ENCODE measurements at regions not wholly inside any gene's neighbourhood (a gene's known extent, or its start where the extent isn't known, plus 50 kb on each side); places are given as distances from the start of the nearest gene placed in this dataset.
A peak's percentile ranks its signal among the peaks of the same experiment; 100 is the strongest.

- Histone ChIP-seq H2AK5ac (ENCODE audit: low read length) (no peak overlapping the region), H3K18ac (ENCODE audit: low read length) (no peak overlapping the region), H2BK15ac (replicated peaks; ENCODE audit: low read depth) (no peak overlapping the region), H3K4me3 (ENCODE audit: low read length) (no peak overlapping the region), H3K4me1 (ENCODE audit: control insufficient read depth, low read depth, low read length) (no peaks in the 10 kb centered on the region), H2BK120ac (ENCODE audit: low read depth, low read length) (no peak overlapping the region), H4K5ac (ENCODE audit: low read length) (no peak overlapping the region), H3K4ac (ENCODE audit: low read depth, low read length) (no peak overlapping the region), H3K27me3 (ENCODE audit: insufficient read depth, low read length, poor library complexity) (no peaks in the 10 kb centered on the region), H3K36me3 (ENCODE audit: control insufficient read depth, insufficient read depth, low read length) (no peaks in the 10 kb centered on the region), H3K79me2 (ENCODE audit: control insufficient read depth, insufficient read depth, low read length) (no peaks in the 10 kb centered on the region), H3K27ac (ENCODE audit: low read depth, low read length) (no peak overlapping the region), H3K56ac (ENCODE audit: low read length) (no peak overlapping the region), H3K79me1 (ENCODE audit: low read length) (no peaks in the 10 kb centered on the region), H4K8ac (ENCODE audit: low read depth, low read length) (no peak overlapping the region), H2BK5ac (ENCODE audit: low read length) (no peak overlapping the region), H3K4me2 (ENCODE audit: low read length) (no peak overlapping the region), H3K23ac (ENCODE audit: low read length) (no peak overlapping the region), H3K9ac (ENCODE audit: low read length) (no peak overlapping the region)
- DNase-seq = peak; percentile 15
- no CpG with 5 or more reads among the region's 2 CpGs for WGBS (ENCODE audit: extremely low coverage, insufficient coverage, low lambda C conversion rate)
Measured at GRCh38 chr7:42805601-42806000, 106.3 kb downstream of the C7orf25 start.

DNA sequence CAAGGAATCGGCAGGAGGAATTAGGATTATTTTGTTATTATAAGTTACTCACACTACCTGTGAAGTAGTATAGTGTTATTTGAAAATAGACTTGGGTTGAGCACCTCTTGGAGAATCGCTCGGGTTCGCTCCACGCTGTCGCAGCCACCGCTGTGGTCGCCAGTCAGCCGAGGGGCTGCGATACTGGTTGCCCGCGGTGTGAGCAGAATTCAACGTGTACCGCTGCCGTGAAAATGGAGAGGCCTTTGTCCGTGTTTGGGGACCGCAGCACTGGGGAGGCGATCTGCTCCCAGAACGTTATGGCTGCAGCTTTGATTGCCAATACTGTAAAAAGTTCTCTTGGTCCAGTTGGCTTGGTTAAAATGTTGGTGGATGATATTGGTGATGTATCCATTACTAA, 117.2 kb downstream of the C7orf25 start:
- no peak overlapping the region for H2BK5ac ChIP-seq (ENCODE audit: low read length)
- H2AK5ac ChIP-seq (ENCODE audit: low read length) = no peak overlapping the region
- no peak overlapping the region for H4K5ac ChIP-seq (ENCODE audit: low read length)
- no peak overlapping the region for H2BK120ac ChIP-seq (ENCODE audit: low read depth, low read length)
- H3K79me2 ChIP-seq (ENCODE audit: control insufficient read depth, insufficient read depth, low read length) = no peaks in the 10 kb centered on the region
- WGBS (ENCODE audit: extremely low coverage, insufficient coverage, low lambda C conversion rate) = no CpG with 5 or more reads among the region's 19 CpGs
- no peak for DNase-seq
- no peaks in the 10 kb centered on the region for H3K4me1 ChIP-seq (ENCODE audit: control insufficient read depth, low read depth, low read length)
- H3K4me2 ChIP-seq (ENCODE audit: low read length) = no peak overlapping the region
- no peak overlapping the region for H3K9ac ChIP-seq (ENCODE audit: low read length)
- H3K4ac ChIP-seq (ENCODE audit: low read depth, low read length) = no peak overlapping the region
- no peak overlapping the region for H3K23ac ChIP-seq (ENCODE audit: low read length)
- no peaks in the 10 kb centered on the region for H3K27me3 ChIP-seq (ENCODE audit: insufficient read depth, low read length, poor library complexity)
- no peak overlapping the region for H3K27ac ChIP-seq (ENCODE audit: low read depth, low read length)
- H3K79me1 ChIP-seq (ENCODE audit: low read length) = no peaks in the 10 kb centered on the region
- no peaks in the 10 kb centered on the region for H3K36me3 ChIP-seq (ENCODE audit: control insufficient read depth, insufficient read depth, low read length)
- H3K18ac ChIP-seq (ENCODE audit: low read length) = no peak overlapping the region
- no peak overlapping the region for H3K56ac ChIP-seq (ENCODE audit: low read length)
- H2BK15ac ChIP-seq (replicated peaks; ENCODE audit: low read depth) = no peak overlapping the region
- no peak overlapping the region for H3K4me3 ChIP-seq (ENCODE audit: low read length)
- no peak overlapping the region for H4K8ac ChIP-seq (ENCODE audit: low read depth, low read length)

DNA sequence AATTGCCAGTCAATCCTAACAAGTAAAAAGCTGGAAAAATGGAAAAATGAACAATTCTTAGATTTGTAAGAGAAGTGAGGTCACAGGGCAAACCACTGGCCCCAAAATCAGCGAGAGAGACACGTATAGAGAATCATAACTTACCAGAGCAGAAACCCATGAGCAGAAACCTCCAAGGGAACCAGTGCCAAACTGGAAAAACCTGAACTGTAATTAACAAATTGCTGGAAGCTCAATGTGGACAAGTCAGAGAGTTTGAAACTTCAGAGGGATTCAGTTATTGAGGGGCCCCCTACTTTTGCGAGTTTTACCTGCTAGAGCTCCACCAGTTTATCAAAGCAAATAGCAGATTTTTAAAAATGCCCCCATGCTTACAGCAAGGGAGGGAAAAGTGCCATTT, 119.0 kb downstream of the C7orf25 start:
- Histone ChIP-seq H2AK5ac (ENCODE audit: low read length) (no peak overlapping the region), H3K4ac (ENCODE audit: low read depth, low read length) (peak overlapping the region; percentile 12), H3K4me2 (ENCODE audit: low read length) (no peak overlapping the region), H3K79me2 (ENCODE audit: control insufficient read depth, insufficient read depth, low read length) (no peaks in the 10 kb centered on the region), H2BK15ac (replicated peaks; ENCODE audit: low read depth) (no peak overlapping the region), H4K5ac (ENCODE audit: low read length) (no peak overlapping the region), H3K27ac (ENCODE audit: low read depth, low read length) (no peak overlapping the region), H3K79me1 (ENCODE audit: low read length) (no peaks in the 10 kb centered on the region), H4K8ac (ENCODE audit: low read depth, low read length) (no peak overlapping the region), H2BK5ac (ENCODE audit: low read length) (no peak overlapping the region), H3K18ac (ENCODE audit: low read length) (no peak overlapping the region), H2BK120ac (ENCODE audit: low read depth, low read length) (no peak overlapping the region), H3K9ac (ENCODE audit: low read length) (no peak overlapping the region), H3K56ac (ENCODE audit: low read length) (no peak overlapping the region), H3K36me3 (ENCODE audit: control insufficient read depth, insufficient read depth, low read length) (no peaks in the 10 kb centered on the region), H3K4me1 (ENCODE audit: control insufficient read depth, low read depth, low read length) (no peaks in the 10 kb centered on the region), H3K4me3 (ENCODE audit: low read length) (no peak overlapping the region), H3K23ac (ENCODE audit: low read length) (no peak overlapping the region), H3K27me3 (ENCODE audit: insufficient read depth, low read length, poor library complexity) (no peaks in the 10 kb centered on the region)
- DNase-seq = peak; percentile 0
- WGBS (ENCODE audit: extremely low coverage, insufficient coverage, low lambda C conversion rate) = no CpG with 5 or more reads among the region's 3 CpGs

DNA sequence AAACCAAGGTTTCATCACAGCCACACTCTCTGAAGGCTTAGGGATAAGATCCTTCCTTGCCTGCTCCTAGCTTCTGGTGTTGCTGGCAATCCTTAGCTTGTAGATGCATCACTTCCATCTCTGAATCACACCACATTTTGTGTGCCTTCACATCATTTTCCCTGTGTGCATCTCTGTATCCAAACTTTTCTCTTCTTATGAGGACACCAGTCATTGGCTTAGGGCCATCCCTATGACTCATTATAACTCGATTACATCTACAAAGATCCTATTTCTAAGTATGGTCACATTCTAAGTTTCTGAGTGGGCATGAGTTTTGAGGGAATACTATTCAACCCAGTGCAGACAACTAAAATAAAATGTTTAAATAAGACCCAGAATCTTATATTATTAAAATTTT, 121.7 kb downstream of the C7orf25 start:
- Histone ChIP-seq H3K27me3 (ENCODE audit: insufficient read depth, low read length, poor library complexity) (no peaks in the 10 kb centered on the region), H3K4me3 (ENCODE audit: low read length) (no peak overlapping the region), H3K36me3 (ENCODE audit: control insufficient read depth, insufficient read depth, low read length) (no peaks in the 10 kb centered on the region), H3K4me2 (ENCODE audit: low read length) (no peak overlapping the region), H2BK15ac (replicated peaks; ENCODE audit: low read depth) (no peak overlapping the region), H4K5ac (ENCODE audit: low read length) (no peak overlapping the region), H3K79me2 (ENCODE audit: control insufficient read depth, insufficient read depth, low read length) (no peaks in the 10 kb centered on the region), H2AK5ac (ENCODE audit: low read length) (no peak overlapping the region), H4K8ac (ENCODE audit: low read depth, low read length) (no peak overlapping the region), H3K4ac (ENCODE audit: low read depth, low read length) (no peak overlapping the region), H3K56ac (ENCODE audit: low read length) (no peak overlapping the region), H3K27ac (ENCODE audit: low read depth, low read length) (no peak overlapping the region), H3K4me1 (ENCODE audit: control insufficient read depth, low read depth, low read length) (no peaks in the 10 kb centered on the region), H3K18ac (ENCODE audit: low read length) (no peak overlapping the region), H3K23ac (ENCODE audit: low read length) (no peak overlapping the region), H3K79me1 (ENCODE audit: low read length) (no peaks in the 10 kb centered on the region), H3K9ac (ENCODE audit: low read length) (no peak overlapping the region), H2BK120ac (ENCODE audit: low read depth, low read length) (no peak overlapping the region), H2BK5ac (ENCODE audit: low read length) (no peak overlapping the region)
- WGBS (ENCODE audit: extremely low coverage, insufficient coverage, low lambda C conversion rate) = no CpG with 5 or more reads among the region's 1 CpG
- DNase-seq = no peak

- H3K18ac ChIP-seq (ENCODE audit: low read length) = no peak overlapping the region
- H3K79me2 ChIP-seq (ENCODE audit: control insufficient read depth, insufficient read depth, low read length) = no peaks in the 10 kb centered on the region
- no peak overlapping the region for H3K23ac ChIP-seq (ENCODE audit: low read length)
- no peak overlapping the region for H2BK15ac ChIP-seq (replicated peaks; ENCODE audit: low read depth)
- no peak overlapping the region for H4K8ac ChIP-seq (ENCODE audit: low read depth, low read length)
- H2AK5ac ChIP-seq (ENCODE audit: low read length) = no peak overlapping the region
- H3K4ac ChIP-seq (ENCODE audit: low read depth, low read length) = no peak overlapping the region
- H3K56ac ChIP-seq (ENCODE audit: low read length) = no peak overlapping the region
- no CpG with 5 or more reads among the region's 4 CpGs for whole genome bisulfite sequencing (ENCODE audit: extremely low coverage, insufficient coverage, low lambda C conversion rate)
- no peak overlapping the region for H3K27ac ChIP-seq (ENCODE audit: low read depth, low read length)
- H3K4me3 ChIP-seq (ENCODE audit: low read length) = no peak overlapping the region
- no peak overlapping the region for H3K4me2 ChIP-seq (ENCODE audit: low read length)
- no peaks in the 10 kb centered on the region for H3K36me3 ChIP-seq (ENCODE audit: control insufficient read depth, insufficient read depth, low read length)
- H4K5ac ChIP-seq (ENCODE audit: low read length) = no peak overlapping the region
- no peaks in the 10 kb centered on the region for H3K4me1 ChIP-seq (ENCODE audit: control insufficient read depth, low read depth, low read length)
- no peak overlapping the region for H2BK120ac ChIP-seq (ENCODE audit: low read depth, low read length)
- no peak for DNase-seq
- no peak overlapping the region for H3K9ac ChIP-seq (ENCODE audit: low read length)
- no peak overlapping the region for H2BK5ac ChIP-seq (ENCODE audit: low read length)
- H3K79me1 ChIP-seq (ENCODE audit: low read length) = no peaks in the 10 kb centered on the region
- no peaks in the 10 kb centered on the region for H3K27me3 ChIP-seq (ENCODE audit: insufficient read depth, low read length, poor library complexity)
Measured at GRCh38 chr7:42774436-42774835, 137.4 kb downstream of the C7orf25 start.

DNA sequence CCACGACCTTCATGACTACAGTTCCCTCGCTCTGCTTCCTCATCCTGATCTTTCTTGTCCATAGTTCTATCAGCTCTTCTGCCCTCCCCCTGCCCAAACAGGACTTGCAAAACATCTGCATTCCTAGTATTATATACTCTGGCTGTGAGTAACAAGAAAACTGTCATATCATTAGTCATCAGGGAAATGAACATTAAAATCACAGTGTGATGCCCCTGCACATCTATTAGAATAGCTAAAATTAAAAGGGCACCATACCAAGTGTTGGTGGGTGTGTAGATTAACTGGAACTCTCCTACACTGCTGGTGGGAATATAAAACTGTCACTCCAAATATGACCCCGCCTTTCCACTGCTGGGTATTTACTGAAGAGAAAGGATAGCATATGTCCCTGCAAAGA, 141.8 kb downstream of the C7orf25 start:
- no peaks in the 10 kb centered on the region for H3K36me3 ChIP-seq (ENCODE audit: control insufficient read depth, insufficient read depth, low read length)
- no peak overlapping the region for H3K27ac ChIP-seq (ENCODE audit: low read depth, low read length)
- no peak overlapping the region for H2BK5ac ChIP-seq (ENCODE audit: low read length)
- H4K8ac ChIP-seq (ENCODE audit: low read depth, low read length) = no peak overlapping the region
- H3K27me3 ChIP-seq (ENCODE audit: insufficient read depth, low read length, poor library complexity) = no peaks in the 10 kb centered on the region
- no peak overlapping the region for H3K23ac ChIP-seq (ENCODE audit: low read length)
- no peak overlapping the region for H3K56ac ChIP-seq (ENCODE audit: low read length)
- H3K4me1 ChIP-seq (ENCODE audit: control insufficient read depth, low read depth, low read length) = no peaks in the 10 kb centered on the region
- H3K79me2 ChIP-seq (ENCODE audit: control insufficient read depth, insufficient read depth, low read length) = no peaks in the 10 kb centered on the region
- WGBS (ENCODE audit: extremely low coverage, insufficient coverage, low lambda C conversion rate) = no CpG with 5 or more reads among the region's 3 CpGs
- no peak overlapping the region for H3K9ac ChIP-seq (ENCODE audit: low read length)
- H3K18ac ChIP-seq (ENCODE audit: low read length) = no peak overlapping the region
- H2BK120ac ChIP-seq (ENCODE audit: low read depth, low read length) = no peak overlapping the region
- no peak overlapping the region for H3K4me2 ChIP-seq (ENCODE audit: low read length)
- DNase-seq = no peak
- no peaks in the 10 kb centered on the region for H3K79me1 ChIP-seq (ENCODE audit: low read length)
- no peak overlapping the region for H3K4ac ChIP-seq (ENCODE audit: low read depth, low read length)
- no peak overlapping the region for H2AK5ac ChIP-seq (ENCODE audit: low read length)
- no peak overlapping the region for H2BK15ac ChIP-seq (replicated peaks; ENCODE audit: low read depth)
- H3K4me3 ChIP-seq (ENCODE audit: low read length) = no peak overlapping the region
- H4K5ac ChIP-seq (ENCODE audit: low read length) = no peak overlapping the region

Measured in mesendoderm (in vitro differentiated cells).